Activated CD8-positive, alpha-beta memory T cell treated with anti-CD3 and anti-CD28 coated beads, Interleukin-2, amount 50 U/mL, for 4 hours (primary cell): ENCODE measurements at regions not wholly inside any gene's neighbourhood (a gene's known extent, or its start where the extent isn't known, plus 50 kb on each side); places are given as distances from the start of the nearest gene placed in this dataset.
"Not testable (repeated sequence)": the region's sequence is repeated elsewhere in the genome, so short reads cannot be mapped to it uniquely, and the experiment has no call there.

Experiments
- DNase-seq: peaks from one replicate; pipeline ENCODE4 v3.0.0-alpha.2; 2020

DNA sequence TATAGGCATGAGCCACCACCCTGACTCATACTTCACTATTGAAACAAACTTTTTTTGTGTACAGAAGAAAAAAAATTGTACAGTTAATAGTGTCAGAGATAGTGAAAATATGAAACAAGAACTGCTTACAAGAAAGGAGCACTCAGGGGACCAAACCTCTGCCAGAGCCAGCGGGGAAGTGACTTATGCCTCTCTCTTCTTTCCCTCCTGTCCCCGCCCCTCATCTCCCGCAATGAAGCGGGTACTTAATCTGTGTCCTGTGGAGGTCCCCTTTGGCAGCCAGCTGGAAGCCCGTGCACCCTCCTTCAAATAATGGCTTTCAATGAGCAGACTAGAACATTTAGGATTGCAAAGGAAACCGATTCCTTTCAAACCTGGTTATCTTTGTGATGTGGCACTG is 51.5 kb downstream of the PPIAL4A start:
- DNase-seq: not testable (repeated sequence)

DNA sequence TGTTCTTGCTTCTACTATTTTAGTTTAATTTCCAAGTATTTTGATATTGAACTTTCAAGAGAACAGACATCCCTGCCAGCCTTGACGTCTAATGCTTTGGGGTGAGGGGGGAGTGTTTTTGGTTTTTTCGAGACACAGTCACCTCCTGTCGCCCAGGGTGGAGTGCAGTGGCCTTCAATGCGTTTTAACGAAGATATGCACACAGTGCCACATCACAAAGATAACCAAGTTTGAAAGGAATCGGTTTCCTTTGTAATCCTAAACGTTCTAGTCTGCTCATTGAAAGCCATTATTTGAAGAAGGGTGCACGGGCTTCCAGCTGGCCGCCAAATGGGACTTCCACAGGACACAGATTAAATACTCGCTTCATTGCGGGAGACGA is 52.3 kb downstream of the PPIAL4A start:
- peak; percentile 18 for DNase-seq

DNA sequence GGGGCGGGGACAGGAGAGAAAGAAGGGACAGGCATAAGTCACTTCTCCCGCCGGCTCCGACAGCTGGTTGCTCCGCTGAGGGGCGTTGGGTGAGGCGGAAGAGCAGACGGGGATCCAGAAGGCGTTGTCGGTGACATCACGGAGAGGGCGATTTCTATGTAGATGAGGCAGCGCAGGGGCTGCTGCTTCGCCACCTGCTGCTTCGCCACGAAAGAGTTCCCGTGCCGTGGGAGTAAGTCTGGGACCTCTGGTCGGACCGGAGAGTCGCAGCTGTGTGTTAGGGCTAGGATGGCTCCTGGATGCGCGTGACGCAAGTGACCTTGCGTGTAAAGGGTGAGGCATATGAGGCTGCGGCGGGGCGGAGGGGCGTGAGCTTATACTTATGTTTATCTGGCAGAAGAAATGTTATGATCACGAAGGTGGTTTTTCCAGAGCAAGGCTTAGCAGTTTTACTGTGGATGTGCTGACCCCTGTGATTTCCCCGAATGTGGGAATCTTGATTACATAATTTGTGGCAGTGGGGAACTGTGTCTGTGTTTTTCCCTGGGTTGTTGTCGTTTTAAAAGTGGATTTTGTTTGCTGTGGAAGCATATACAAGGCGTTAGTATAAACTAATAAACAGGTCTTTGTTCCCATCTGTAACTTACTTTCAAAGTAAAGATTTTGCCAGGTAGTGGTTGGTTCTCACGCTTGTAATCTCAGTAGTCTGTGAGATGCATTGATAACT is 52.8 kb downstream of the PPIAL4A start:
- peak; percentile 71 for DNase-seq

DNA sequence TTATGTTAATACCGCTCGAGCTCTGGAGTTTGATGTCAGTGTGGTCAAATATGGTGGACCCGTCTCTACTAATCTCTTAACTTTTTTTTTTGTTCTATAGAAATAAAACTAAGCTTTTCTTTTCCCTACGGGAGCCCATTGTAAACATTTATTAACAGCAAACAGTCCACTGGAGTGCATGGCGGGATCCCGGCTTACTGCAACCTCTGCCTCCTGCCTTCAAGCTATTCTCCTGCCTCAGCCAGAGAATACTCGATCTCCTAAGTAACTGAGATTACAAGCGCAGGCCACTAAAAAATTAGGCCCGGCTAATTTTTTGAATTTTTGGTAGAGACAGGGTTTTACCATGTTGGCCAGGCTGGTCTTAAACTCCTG is 53.4 kb downstream of the PPIAL4A start:
- DNase-seq: not testable (repeated sequence)

DNA sequence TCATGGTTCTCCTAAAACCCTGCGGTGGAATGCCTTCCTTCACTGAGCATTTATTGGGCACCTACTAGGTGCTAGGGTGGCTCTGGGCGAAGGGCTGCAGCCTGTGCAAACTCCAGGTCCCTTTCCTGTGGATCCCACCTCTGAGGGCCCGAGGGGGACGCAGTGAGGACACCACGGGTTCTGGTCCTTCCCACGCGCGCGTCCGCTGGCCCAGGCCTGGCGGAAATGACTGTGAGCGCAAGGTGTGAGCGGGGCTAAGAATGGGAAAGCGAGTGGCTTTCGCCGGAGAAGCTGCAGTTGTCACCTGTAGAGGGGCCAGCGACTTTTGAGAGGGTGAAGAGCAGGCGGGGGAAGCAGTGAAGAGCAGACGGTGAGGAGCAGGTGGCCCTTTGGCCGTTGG is 55.1 kb downstream of the PPIAL4A start:
- not testable (repeated sequence) for DNase-seq

DNA sequence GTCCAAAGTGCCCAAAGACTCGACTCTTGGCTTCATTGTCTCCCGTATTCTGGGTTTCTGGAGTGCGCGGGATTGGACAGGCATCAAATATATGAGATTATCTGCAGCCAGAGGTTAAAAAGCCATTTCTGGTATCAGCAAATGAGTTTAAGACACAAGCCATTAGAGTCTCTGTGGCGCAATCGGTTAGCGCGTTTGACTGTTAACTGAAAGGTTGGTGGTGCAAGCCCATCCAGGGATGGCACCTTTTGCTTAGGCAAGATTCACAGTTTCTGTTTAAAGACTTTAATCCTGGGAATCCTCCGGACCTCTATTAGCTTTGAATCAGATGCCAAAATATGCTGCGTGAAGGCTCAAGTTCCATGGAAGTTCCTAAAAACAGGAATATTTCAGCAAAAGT is 55.6 kb downstream of the PPIAL4A start:
- DNase-seq: not testable (repeated sequence)

DNA sequence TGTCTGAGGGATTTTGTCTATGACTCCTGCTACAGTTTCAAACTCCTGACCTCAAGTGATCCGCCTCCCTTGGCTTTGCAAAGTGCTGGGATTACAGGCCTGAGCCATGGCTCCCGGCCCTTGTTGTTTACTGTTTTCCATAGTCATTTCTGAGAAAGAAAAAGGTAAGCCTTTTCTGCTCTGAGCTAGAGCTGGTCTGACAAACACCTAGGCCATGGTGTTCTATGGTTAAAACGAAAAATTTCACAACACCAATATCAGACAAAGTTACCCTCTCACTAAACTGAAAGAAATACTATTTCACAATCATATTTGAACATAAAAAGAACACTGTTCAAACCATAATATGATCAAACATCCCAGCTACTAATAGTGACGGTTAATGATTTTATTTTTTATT is 57.5 kb downstream of the PPIAL4A start:
- not testable (repeated sequence) for DNase-seq

DNA sequence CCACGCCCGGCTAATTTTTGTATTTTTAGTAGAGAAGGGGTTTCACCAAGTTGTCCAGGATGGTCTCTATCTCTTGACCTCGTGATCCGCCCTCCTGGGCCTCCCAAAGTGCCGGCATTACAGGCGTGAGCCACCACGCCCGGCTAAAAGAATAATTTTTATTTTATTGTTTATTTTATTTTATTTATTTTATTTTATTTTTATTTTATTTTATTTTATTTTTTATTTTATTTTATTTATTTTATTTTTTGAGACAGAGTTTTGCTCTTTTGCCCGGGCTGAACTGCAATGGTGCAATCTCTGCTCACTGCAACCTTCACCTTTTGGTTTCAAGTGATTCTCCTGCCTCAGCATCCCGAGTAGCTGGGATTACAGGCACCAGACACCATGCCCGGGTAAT is 60.2 kb downstream of the PPIAL4A start:
- DNase-seq: not testable (repeated sequence)

DNA sequence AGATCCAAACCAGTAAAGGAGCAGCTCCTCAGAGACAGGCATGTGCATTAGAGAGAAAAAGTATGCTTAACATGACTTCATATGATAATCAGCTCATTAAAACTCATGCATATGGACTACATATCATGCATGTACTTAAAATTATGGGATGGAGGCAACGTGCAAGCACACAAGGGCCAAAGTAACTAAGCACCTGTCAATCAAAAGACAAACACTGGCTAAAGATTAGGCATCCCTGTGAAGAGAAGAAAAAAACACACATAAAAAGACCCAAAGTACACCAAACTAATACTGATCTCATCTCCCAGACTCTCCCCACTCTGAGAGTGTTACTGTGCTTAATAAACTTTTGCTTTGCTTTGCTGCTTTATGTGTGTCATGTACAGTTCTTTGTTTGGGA is 61.1 kb downstream of the PPIAL4A start:
- not testable (repeated sequence) for DNase-seq

DNA sequence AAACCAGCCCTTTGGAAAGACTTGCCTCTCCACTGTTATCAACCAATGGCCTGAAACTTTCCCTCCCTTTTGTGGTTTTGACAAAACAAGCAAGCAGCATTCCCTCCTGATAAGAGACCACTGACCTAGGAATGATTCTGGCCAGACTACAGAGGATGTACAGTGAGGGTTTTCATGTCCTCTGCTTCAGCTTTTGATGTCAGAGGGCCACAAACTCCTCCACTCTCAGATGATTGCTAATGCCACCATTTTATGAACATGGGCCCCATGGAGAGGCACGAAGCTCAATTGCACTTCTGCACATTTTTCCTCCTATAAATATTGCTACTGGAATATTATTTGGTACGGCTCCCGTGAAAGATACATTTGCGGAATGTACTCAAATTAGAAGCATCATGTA is 61.5 kb downstream of the PPIAL4A start:
- not testable (repeated sequence) for DNase-seq

DNA sequence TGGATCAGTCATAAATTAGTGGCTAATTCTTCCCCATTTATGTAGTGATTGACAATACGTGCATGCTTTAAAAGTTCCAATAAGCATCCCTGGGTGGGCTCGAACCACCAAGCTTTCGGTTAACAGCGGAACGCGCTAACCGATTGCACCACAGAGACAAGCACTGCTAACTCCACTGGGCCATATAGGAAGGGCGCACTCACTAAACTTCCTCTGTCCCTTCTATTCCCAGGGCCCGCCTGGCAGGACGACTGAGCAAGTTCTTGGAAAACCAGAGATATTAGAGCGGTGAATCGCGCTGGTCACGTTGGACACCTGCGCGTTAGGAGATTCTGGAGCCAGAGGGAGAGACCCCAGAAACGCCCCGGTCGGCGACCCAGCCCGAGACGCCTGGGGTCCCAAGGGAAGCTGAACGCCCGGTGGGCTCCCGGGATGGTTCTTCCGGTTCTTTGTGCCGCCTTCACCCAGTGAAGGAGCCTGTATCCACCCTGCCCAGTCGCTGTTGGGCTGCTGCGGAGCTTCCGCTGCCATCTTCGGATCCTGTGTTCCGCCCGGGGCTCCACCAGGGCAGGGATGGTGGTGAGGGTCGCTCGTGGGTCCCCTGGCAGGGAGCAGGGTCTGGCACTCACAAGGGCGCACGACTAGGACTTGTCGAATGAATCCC is 62.8 kb downstream of the PPIAL4A start:
- not testable (repeated sequence) for DNase-seq

DNA sequence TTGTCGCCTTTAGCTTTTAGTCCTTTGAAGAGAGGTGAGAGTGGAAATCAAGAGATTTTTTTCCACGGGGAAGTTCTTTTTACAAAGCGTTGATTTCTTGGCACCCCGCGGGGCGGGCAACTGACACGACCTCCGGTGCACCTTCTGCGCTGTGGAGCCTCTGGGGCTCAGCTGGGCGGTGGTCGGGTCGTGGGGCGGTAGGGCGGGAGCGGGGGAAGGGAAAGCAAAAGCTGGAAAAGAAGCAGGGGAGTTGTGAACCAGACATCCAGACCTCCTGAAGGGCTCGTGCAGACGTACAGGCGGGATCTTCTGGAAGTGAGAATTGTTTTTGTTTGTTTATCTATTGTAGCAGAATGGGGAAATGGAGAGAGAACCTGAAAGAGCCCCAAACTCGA is 63.3 kb downstream of the PPIAL4A start:
- DNase-seq: not testable (repeated sequence)

DNA sequence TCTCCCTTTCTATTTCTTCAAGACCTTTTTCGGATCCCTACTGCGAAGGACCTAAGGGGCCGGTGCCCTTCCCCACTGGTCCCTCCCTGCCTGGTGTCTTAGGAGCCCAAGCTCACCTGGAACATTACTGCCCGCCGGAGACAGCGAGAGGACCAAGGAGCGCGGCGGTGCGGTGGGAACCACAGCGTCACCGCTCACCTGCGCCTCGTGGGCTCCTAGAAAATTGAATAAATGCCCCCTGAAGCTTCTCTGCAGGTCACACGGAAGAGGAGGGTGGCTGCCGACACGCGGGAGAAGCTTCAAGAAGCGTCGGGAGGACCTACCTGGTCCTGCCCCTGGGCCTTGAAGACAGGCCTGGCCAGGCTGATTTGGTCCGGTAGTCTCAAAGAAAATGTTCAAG is 65.2 kb downstream of the PPIAL4A start:
- no peak for DNase-seq

DNA sequence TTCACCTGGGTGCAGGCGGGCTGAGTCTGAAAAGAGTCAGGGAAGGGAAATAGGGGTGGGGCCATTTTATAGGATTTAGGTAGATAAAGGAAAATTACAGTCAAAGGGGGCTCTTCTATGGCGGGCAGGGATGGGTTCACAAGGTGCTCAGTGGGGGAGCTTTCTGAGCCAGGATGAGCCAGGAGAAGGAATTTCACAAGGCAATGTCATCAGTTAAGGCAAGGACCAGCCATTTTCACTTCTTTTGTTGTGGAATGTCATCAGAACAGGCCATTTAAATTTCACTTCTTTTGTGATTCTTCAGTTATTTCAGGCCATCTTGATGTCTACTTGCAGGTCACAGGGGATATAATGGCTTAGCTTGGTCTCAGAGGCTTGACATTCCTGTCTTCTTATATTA is 66.4 kb downstream of the PPIAL4A start:
- not testable (repeated sequence) for DNase-seq

DNA sequence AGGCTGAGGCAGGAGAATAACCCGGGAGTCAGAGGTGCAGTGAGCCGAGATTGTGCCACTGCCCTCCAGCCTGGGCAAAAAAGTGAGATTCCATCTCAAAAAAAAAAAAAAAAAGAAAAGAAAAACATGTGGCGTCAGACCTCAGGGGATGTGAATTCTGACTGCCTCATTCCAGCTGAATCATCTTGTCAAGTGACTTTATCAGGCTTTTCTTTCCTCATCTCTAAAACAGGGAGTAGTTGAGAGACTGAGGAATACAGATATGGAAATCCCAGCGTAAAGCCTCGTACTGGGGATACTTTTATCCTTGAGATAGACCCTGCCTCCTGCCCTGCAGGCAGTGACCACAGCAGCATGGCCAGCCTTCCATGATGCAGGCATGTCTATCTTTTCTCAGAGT is 76.4 kb downstream of the PPIAL4A start:
- DNase-seq: not testable (repeated sequence)

DNA sequence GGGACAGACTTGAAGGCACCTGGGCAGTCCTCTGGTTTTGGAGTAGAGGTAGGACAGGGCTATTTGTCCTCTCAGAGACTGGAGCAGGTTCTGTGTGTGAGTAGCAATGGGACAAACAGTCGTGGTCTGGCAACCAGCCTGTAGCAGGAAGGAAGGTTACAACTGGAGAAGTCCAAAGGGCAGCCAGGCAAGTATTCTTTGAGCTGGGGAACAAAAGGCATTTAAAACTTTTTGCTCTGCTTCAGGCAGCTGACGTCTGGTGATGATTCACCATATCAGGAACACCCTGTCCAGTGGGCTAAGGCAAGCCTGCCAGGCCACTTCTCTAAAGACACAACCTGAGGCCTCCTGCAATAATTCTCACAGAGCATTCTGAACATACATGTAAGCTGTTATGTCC is 83.3 kb downstream of the PPIAL4A start:
- not testable (repeated sequence) for DNase-seq

DNA sequence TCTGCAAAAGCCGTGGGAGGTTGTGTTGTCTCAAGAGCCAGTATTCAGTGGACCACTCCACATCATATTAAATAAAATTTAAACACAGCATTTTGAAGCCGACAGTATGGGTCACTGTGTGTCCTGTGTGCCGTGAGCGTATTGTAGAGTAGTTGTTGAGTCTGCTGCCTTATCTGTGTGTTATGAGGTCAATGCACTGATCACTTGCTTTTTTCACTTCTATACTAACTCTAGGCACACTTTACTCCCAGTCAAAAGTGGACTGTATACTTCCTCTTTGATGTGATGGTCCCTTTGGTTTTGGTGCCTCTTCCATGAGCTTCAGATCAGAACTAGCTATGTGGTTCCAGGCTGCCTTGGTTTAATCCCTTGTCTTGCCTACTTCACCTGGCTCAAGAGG is 84.3 kb downstream of the PPIAL4A start:
- not testable (repeated sequence) for DNase-seq

DNA sequence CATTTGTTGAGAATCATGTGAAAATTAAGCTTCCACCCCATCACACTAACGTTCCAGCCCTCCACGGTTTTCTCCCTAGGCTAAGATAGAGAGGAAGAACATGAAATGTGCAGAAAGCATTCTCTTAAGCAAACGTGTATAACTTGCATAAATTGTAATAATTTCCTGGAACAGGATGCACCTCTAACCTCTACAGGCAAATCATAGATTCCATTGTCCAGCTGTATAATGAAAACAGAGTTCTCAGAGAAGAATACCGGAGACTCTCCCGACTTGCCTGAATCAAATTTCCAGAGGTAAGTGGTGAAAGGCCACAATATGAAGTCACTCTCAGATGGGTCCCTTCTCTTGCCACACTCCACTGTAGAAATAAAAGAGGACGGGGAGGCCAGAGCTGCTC is 87.7 kb downstream of the PPIAL4A start:
- DNase-seq: not testable (repeated sequence)

DNA sequence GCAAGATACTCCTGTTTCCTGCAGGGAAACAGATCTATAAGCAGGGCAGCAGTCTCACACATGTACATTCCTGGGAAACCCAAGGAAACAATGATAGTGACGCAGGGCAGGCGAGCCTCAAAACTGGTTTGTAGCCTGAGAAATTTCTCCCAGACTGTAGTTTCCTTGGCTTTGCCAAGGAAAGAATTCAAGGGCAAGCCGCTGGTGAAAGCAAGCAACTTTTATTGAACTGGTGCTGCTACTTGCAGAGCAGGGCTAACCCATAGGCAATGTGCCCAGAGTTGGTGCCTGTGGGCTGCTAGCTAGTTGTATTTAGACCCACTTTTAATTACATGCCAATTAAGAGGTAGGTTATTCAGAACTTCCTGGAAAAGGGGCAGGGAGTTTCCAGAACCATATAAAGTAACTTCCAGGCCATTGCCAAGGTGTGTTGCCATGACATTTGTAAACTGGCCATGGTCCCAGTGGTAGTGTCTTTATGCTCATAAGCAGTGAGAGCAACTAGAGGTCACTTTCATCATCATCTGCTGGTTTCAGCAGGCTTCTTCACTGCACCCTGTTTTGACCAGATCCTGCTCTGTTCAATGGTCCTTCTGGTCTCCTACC is 92.0 kb downstream of the PPIAL4A start:
- not testable (repeated sequence) for DNase-seq

DNA sequence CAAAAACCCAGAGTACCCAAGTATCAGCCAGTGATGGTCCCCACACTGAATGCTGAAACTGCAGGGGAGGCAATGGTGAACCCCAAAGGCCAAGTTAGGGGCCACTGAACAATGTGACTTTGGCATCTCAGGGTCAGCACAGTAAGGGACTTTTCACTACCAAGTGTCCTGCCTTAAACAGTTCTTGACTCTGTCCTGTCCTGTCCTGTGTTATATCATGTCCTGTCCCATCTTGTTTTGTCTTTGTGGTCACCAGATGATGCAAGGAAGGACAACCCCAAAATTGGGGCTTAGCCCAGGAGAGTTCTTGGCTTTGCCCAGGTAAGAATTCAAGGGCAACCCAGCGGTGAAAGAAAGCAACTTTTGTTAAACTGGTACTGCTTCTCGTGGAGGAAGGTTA is 105.0 kb downstream of the PPIAL4A start:
- not testable (repeated sequence) for DNase-seq

DNA sequence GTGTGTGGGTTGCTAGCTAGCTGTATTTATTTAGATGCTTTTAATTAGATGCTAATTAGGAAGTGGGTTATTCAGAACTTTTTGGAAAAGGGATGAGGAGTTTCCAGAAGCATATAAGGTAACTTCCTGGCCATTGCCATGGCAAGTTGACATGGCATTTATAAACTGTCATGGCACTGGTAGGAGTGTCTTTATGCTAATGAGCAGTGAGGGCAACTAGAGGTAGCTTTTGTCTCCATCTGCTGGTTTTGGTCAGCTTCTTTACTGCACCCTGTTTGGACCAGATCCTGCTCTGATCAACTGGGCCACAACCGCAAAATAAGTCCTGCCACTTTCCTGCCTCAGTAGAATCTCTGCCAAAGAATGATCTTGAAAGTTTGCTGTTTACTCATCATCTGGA is 105.5 kb downstream of the PPIAL4A start:
- not testable (repeated sequence) for DNase-seq

DNA sequence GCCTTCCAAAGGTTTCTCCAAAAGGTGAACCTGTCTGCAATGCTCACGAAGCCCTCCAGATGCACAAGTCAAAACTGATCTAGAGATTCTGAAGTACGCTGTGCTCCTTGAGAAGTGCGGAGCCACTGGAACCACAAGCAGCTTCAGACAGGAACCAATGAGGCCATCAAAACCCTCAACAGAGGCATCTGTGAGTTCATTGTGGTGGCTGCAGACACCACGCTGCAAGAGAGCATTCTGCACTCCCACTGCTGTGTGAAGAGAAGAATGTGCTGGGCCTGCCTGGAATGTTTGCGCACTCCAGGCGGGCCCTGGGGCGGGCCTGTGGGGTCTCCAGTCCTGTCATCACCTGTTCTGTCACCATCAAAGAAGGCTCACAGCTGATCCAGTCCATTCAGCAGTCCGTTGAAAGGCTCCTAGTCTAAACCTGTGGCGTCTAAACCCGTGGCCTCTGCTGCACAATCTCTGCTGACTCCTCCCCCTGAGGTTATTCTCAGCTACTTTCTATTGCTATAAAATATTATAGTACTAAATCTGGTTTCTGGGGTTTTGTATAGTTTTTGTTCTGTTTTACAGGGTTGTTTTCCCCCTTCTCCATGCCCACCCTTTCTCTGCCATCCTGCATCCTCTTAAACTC is 111.6 kb downstream of the PPIAL4A start:
- not testable (repeated sequence) for DNase-seq

DNA sequence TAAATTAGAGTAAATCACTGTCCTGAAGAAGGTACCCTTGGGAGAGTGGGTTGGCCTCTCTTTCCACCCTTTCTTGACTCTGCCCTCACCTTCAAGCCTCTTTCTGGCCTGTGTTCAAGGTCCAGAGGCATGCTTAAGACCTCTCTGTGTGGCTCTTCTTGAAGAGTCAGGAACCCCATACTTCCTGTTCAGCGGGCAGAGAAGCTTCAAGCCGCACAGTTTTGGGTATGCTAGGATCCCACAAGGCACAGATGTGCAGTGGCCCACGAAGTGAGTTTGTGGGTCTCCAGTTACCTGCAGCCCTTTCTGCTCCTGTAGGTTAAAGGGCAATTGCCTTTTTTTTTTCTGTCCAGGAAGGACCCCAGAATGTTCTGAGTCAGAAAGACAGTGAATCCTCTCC is 113.7 kb downstream of the PPIAL4A start:
- DNase-seq: not testable (repeated sequence)

DNA sequence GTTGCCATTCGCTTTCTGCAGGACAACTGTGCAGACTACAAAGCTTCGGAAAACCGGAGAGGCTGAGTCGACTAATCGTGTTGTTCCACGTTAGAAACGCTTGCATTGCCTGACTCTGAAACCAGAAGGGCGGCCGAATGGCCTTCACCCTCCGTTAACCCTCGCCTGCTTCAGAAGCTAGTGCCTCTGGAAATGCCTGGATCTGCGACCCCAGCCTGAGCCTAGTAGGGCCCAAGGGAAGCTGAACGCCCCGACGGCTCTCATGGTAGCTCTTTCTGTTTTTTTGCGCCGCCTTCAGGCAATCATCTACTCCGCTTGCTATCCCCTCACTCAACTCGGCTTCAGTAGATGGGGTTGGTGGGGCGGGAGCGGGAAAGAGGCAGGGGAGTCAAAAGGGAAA is 117.3 kb downstream of the PPIAL4A start:
- not testable (repeated sequence) for DNase-seq
